ENCODE measurements at regions not wholly inside any gene's neighbourhood (a gene's known extent, or its start where the extent isn't known, plus 50 kb on each side); places are given as distances from the start of the nearest gene placed in this dataset.

DNA sequence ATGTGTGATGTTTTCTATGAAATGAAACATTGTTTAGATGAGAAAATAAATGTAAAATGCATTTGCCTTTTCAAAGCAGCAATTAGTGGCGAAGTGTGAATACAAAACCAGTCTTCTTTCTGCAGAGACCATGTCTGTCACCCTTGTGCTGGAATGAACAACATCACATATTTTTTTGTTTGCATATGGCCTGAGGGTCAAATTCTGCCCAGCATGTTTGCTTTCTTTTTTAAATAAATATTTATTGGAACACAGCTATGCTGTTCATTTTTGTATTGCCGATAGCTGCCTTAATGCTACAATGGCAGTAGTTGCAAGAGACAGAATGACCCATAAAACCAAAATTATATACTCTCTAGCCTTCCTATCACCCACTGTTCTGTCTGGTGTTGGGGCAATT is 75.3 kb upstream of the SNRPN start:
- H3K36me3 ChIP-seq (ENCODE audit: control insufficient read depth, low read length), result no peaks in the 10 kb centered on the region
- no peak overlapping the region for H3K4me2 ChIP-seq (ENCODE audit: low read length)
- H3K27me3 ChIP-seq (ENCODE audit: control insufficient read depth, low read length), result no peaks in the 10 kb centered on the region
- no peaks in the 10 kb centered on the region for H4K20me1 ChIP-seq (ENCODE audit: control insufficient read depth, insufficient read depth, low read depth, low read length)
- no peaks in the 10 kb centered on the region for H3K79me2 ChIP-seq (ENCODE audit: control insufficient read depth, low read length)
- H3K9me3 ChIP-seq (ENCODE audit: control insufficient read depth, insufficient read depth, low read length), result peaks cover 8% of the 10 kb centered on the region; the same call in 1 of the 2 replicates
- H3K27ac ChIP-seq (ENCODE audit: low read depth, low read length), result no peak overlapping the region
- H3F3A ChIP-seq (ENCODE audit: control insufficient read depth, insufficient read depth), result no peaks in the 10 kb centered on the region
- no peaks in the 10 kb centered on the region for H3K9me2 ChIP-seq (replicated peaks; ENCODE audit: control insufficient read depth, low read length)
- TF ChIP-seq, protein P1, sequence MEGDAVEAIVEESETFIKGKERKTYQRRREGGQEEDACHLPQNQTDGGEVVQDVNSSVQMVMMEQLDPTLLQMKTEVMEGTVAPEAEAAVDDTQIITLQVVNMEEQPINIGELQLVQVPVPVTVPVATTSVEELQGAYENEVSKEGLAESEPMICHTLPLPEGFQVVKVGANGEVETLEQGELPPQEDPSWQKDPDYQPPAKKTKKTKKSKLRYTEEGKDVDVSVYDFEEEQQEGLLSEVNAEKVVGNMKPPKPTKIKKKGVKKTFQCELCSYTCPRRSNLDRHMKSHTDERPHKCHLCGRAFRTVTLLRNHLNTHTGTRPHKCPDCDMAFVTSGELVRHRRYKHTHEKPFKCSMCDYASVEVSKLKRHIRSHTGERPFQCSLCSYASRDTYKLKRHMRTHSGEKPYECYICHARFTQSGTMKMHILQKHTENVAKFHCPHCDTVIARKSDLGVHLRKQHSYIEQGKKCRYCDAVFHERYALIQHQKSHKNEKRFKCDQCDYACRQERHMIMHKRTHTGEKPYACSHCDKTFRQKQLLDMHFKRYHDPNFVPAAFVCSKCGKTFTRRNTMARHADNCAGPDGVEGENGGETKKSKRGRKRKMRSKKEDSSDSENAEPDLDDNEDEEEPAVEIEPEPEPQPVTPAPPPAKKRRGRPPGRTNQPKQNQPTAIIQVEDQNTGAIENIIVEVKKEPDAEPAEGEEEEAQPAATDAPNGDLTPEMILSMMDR (IDR thresholded peaks at IDR 0.05; ENCODE audit: low read depth, low read length, poor library complexity, severe bottlenecking), result no peak
- no peak for TF ChIP-seq EZH2phosphoT487 (IDR thresholded peaks at IDR 0.05; ENCODE audit: borderline replicate concordance, low read length)
- H3K4me1 ChIP-seq (ENCODE audit: control insufficient read depth, low read length), result no peaks in the 10 kb centered on the region
- no peak overlapping the region for H3K4me3 ChIP-seq (ENCODE audit: low read length)

GRCh38 chr15:24880663-24881062 is 74.1 kb upstream of the SNRPN start:
- Histone ChIP-seq H3K4me1 (ENCODE audit: control insufficient read depth, low read length) (no peaks in the 10 kb centered on the region), H3K79me2 (ENCODE audit: control insufficient read depth, low read length) (no peaks in the 10 kb centered on the region), H3K36me3 (ENCODE audit: control insufficient read depth, low read length) (no peaks in the 10 kb centered on the region)

DNA sequence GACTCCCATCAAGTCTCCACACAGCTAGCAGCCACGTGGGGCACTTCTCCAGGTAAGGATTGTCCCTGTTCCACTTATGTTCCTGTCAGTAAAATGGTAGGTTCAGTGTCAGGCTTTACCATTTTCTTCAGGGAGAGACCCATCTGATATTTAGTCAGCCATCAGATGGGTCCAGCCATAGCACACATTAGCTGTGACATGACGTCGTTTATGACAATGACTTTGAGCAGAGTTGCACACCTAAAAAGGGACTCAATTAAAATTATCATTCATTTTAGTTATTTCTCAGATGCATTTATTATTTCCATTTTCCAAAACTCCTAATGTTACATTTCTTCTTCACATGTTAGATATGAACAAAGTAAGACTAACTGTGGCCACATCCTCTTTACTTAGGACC is 68.2 kb upstream of the SNRPN start:
- no peaks in the 10 kb centered on the region for H3K79me2 ChIP-seq (ENCODE audit: control insufficient read depth, low read length)
- no peaks in the 10 kb centered on the region for H4K20me1 ChIP-seq (ENCODE audit: control insufficient read depth, insufficient read depth, low read depth, low read length)
- H3F3A ChIP-seq (ENCODE audit: control insufficient read depth, insufficient read depth), result no peaks in the 10 kb centered on the region
- H3K4me3 ChIP-seq (ENCODE audit: low read length), result no peak overlapping the region
- H3K27me3 ChIP-seq (ENCODE audit: control insufficient read depth, low read length), result no peaks in the 10 kb centered on the region
- no peaks in the 10 kb centered on the region for H3K36me3 ChIP-seq (ENCODE audit: control insufficient read depth, low read length)
- TF ChIP-seq, protein P1 (IDR thresholded peaks at IDR 0.05; ENCODE audit: low read depth, low read length, poor library complexity, severe bottlenecking), result no peak
- TF ChIP-seq EZH2phosphoT487 (IDR thresholded peaks at IDR 0.05; ENCODE audit: borderline replicate concordance, low read length), result no peak
- H3K9me2 ChIP-seq (replicated peaks; ENCODE audit: control insufficient read depth, low read length), result no peaks in the 10 kb centered on the region
- H3K4me2 ChIP-seq (ENCODE audit: low read length), result no peak overlapping the region
- H3K9me3 ChIP-seq (ENCODE audit: control insufficient read depth, insufficient read depth, low read length), result no peaks in the 10 kb centered on the region; the same call in 1 of the 2 replicates
- H3K27ac ChIP-seq (ENCODE audit: low read depth, low read length), result no peak overlapping the region
- no peaks in the 10 kb centered on the region for H3K4me1 ChIP-seq (ENCODE audit: control insufficient read depth, low read length)

More at GRCh38 chr15:24880663-24881062, 74.1 kb upstream of the SNRPN start:
- no peaks in the 10 kb centered on the region for H4K20me1 ChIP-seq (ENCODE audit: control insufficient read depth, insufficient read depth, low read depth, low read length)
- no peak overlapping the region for H3K4me3 ChIP-seq (ENCODE audit: low read length)
- H3K9me3 ChIP-seq (ENCODE audit: control insufficient read depth, insufficient read depth, low read length), result peaks cover 8% of the 10 kb centered on the region; the same call in 1 of the 2 replicates
- H3K9me2 ChIP-seq (replicated peaks; ENCODE audit: control insufficient read depth, low read length), result no peaks in the 10 kb centered on the region
- H3K4me2 ChIP-seq (ENCODE audit: low read length), result no peak overlapping the region
- H3K27ac ChIP-seq (ENCODE audit: low read depth, low read length), result no peak overlapping the region
- no peak for TF ChIP-seq EZH2phosphoT487 (IDR thresholded peaks at IDR 0.05; ENCODE audit: borderline replicate concordance, low read length)
- TF ChIP-seq, protein P1 (IDR thresholded peaks at IDR 0.05; ENCODE audit: low read depth, low read length, poor library complexity, severe bottlenecking), result no peak
- no peaks in the 10 kb centered on the region for H3F3A ChIP-seq (ENCODE audit: control insufficient read depth, insufficient read depth)
- no peaks in the 10 kb centered on the region for H3K27me3 ChIP-seq (ENCODE audit: control insufficient read depth, low read length)

All from DOHH2 (cell line).